ENCODE measurements at regions not wholly inside any gene's neighbourhood (a gene's known extent, or its start where the extent isn't known, plus 50 kb on each side); places are given as distances from the start of the nearest gene placed in this dataset.

DNA sequence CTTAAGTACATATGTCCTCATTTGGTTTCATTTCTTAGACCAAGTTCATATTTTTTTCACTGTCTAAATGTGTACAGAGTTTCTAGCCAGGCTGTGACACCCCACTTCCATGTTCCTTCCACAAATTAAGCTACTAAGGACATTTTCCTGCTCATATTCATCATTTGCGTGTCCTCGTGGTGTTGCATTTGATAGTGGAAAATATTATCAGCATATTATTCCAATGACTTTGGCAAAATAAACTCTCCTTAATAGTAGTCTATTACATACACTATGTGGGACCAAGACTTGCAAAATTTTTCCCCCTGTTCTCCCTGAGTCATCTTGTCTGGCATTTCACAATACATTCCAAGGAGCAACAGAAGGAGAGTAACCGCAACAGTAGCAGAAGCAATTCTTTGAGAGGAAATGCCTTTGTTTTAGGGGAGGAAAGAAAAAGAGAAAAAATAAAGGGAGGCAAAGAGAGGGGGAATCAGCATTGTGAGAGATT lies 599.2 kb downstream of the COL12A1 start:
- TF ChIP-seq CTCF (IDR thresholded peaks at IDR 0.05; ENCODE audit: low read depth, low read length), result no peak
- no peaks in the 10 kb centered on the region for H3K27me3 ChIP-seq (ENCODE audit: control insufficient read depth, insufficient read depth, low read length)
- ChIA-PET POLR2A (no interaction called here), CTCF (interaction anchor here (0.8 kb wide), 1 partner anchor 31 kb away, joined by 3 read pairs; no protein-coding TSS in a partner anchor)
- peak; percentile 77 for DNase-seq (ENCODE audit: low read depth, low spot score)
- H3K4me3 ChIP-seq (ENCODE audit: low read depth, low read length), result peak overlapping the region; percentile 34
- peak overlapping the region; percentile 71 for H3K27ac ChIP-seq (ENCODE audit: low read depth, low read length)
- H3K9me3 ChIP-seq (ENCODE audit: control insufficient read depth, insufficient read depth, low read length), result no peaks in the 10 kb centered on the region

DNA sequence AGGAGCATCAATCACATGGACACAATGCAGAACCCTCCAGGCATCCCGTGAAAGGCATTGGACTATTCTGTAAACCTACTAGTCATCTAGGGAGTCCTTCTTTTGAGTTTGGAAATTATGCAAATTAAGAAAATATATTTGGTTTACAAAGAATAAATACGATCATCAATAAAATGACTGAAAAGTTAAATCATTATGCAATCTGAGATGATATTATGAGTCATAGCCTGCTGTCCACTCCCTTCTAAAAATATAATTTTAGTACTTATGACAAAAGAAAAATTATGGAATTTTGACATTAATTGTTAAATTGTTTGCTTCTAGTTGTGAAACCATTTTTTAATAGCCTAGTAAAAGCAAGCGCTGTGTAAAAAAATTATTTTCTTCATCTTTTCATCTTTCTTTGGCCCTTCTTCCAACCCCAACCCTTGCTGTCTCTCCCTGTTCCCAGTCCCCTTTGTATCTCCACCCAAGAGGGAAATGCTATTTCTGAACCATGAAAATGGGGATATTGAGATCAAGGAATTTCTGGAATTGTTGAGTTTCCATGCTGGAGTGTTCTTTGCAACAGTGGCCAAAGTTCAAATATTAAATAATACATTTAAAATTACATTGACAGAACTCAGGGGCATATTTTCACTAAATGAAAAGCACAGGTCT lies 599.8 kb downstream of the COL12A1 start:
- DNase-seq (ENCODE audit: low read depth, low spot score), result no peak
- Histone ChIP-seq H3K27me3 (ENCODE audit: control insufficient read depth, insufficient read depth, low read length) (no peaks in the 10 kb centered on the region), H3K9me3 (ENCODE audit: control insufficient read depth, insufficient read depth, low read length) (no peaks in the 10 kb centered on the region), H3K4me3 (ENCODE audit: low read depth, low read length) (no peak overlapping the region; the same call in 1 of the 2 replicates), H3K27ac (ENCODE audit: low read depth, low read length) (peak overlapping the region; percentile 71)
- ChIA-PET POLR2A (no interaction called here), CTCF (no interaction called here)
- TF ChIP-seq CTCF (IDR thresholded peaks at IDR 0.05; ENCODE audit: low read depth, low read length), result no peak

GRCh38 chr6:74604279-74604678 lies 601.6 kb downstream of the COL12A1 start:
- TF ChIP-seq CTCF (IDR thresholded peaks at IDR 0.05; ENCODE audit: low read depth, low read length), result no peak
- POLR2A ChIA-PET, result no interaction called here
- no peak for DNase-seq (ENCODE audit: low read depth, low spot score)
- H3K27ac ChIP-seq (ENCODE audit: low read depth, low read length), result no peak overlapping the region
- H3K9me3 ChIP-seq (ENCODE audit: control insufficient read depth, insufficient read depth, low read length), result peaks cover 3% of the 10 kb centered on the region; the same call in 1 of the 2 replicates
- H3K4me3 ChIP-seq (ENCODE audit: low read depth, low read length), result no peak overlapping the region
- CTCF ChIA-PET, result no interaction called here
- no peaks in the 10 kb centered on the region for H3K27me3 ChIP-seq (ENCODE audit: control insufficient read depth, insufficient read depth, low read length)

DNA sequence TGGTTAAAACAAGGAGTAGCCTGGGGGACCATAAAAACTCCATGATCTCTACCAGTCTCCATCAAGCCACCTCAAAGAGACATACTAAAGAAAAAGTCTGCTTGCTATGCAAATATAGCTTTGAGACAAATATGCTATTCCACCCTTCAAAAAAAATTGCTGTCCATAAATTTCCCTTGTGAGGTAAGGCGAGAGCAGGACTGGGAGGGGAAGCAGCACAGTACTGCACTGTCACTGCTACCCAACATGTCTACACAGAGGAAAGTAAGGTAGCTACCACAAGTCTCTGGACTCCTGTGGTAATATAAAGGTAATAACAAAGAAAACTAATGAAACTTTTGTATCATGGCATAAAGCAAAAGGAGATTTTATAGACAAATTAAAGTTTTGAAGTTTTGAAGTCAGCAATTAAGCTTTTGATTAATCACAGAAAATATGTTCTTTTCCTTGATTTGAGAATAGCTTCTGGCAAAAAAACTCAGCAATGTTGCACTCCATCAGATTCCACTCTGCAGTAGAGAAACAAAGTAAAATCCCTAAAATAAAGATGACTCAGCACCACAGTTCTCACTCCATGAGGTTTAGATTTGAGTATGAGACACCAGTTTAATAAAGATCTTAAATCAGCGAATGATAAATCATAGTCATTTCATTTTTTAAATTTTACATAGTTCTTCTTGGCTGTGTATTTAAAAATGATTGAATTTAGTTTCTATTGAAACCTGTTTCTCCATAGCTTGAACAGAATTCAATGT lies 602.4 kb downstream of the COL12A1 start:
- TF ChIP-seq CTCF (IDR thresholded peaks at IDR 0.05; ENCODE audit: low read depth, low read length), result no peak
- peaks cover 3% of the 10 kb centered on the region; the same call in 1 of the 2 replicates for H3K9me3 ChIP-seq (ENCODE audit: control insufficient read depth, insufficient read depth, low read length)
- no peaks in the 10 kb centered on the region for H3K27me3 ChIP-seq (ENCODE audit: control insufficient read depth, insufficient read depth, low read length)
- DNase-seq (ENCODE audit: low read depth, low spot score), result no peak
- POLR2A ChIA-PET, result no interaction called here
- H3K4me3 ChIP-seq (ENCODE audit: low read depth, low read length), result no peak overlapping the region
- no peak overlapping the region for H3K27ac ChIP-seq (ENCODE audit: low read depth, low read length)
- CTCF ChIA-PET, result no interaction called here

- DNase-seq (ENCODE audit: low read depth, low spot score), result no peak
- CTCF ChIA-PET, result no interaction called here
- Histone ChIP-seq H3K4me3 (ENCODE audit: low read depth, low read length) (no peak overlapping the region), H3K27ac (ENCODE audit: low read depth, low read length) (no peak overlapping the region), H3K27me3 (ENCODE audit: control insufficient read depth, insufficient read depth, low read length) (no peaks in the 10 kb centered on the region), H3K9me3 (ENCODE audit: control insufficient read depth, insufficient read depth, low read length) (peaks cover 3% of the 10 kb centered on the region; the same call in 1 of the 2 replicates)
- no peak for TF ChIP-seq CTCF (IDR thresholded peaks at IDR 0.05; ENCODE audit: low read depth, low read length)
- POLR2A ChIA-PET, result no interaction called here
Observed at GRCh38 chr6:74602206-74602605, 603.6 kb downstream of the COL12A1 start.

Data from AG04450 (cell line).